B cell (primary cell): ENCODE measurements at regions not wholly inside any gene's neighbourhood (a gene's known extent, or its start where the extent isn't known, plus 50 kb on each side); places are given as distances from the start of the nearest gene placed in this dataset.
"Not testable (repeated sequence)": the region's sequence is repeated elsewhere in the genome, so short reads cannot be mapped to it uniquely, and the experiment has no call there.

Experiments
- ATAC-seq: fragments of 200-7000 bp; cut with Tn5 transposase; one replicate; pipeline ENCODE4 v1.10.0; 2021; ENCODE audit warnings: low read depth, mild to moderate bottlenecking, moderate number of reproducible peaks, moderate library complexity
- CTCF ChIA-PET: fragments of 350-600 bp; sonication (Branson Sonifier 250); formaldehyde crosslinking; loops from one replicate; lab custom pipeline; 2021; ENCODE audit warnings: antibody characterized with exemption, inconsistent platforms; lab: Charles Lee
- POLR2A ChIA-PET: fragments of 350-600 bp; sonication (Branson Sonifier 250); formaldehyde crosslinking; loops from one replicate; lab custom pipeline; 2021; ENCODE audit warnings: antibody characterized with exemption; lab: Charles Lee
- DNase-seq: peaks from one replicate; pipeline ENCODE4 v3.0.0; 2013
- H2AFZ ChIP-seq: 2 replicates; pipeline ENCODE4 v1.6.1; 2012; ENCODE audit warnings: mild to moderate bottlenecking, low read depth, low read length; ENCODE audit not compliant: insufficient read depth, poor library complexity, severe bottlenecking
- H3K27ac ChIP-seq, 2 donors: 1 replicate in 1 of 2; 2 replicates in 1 of 2; pipeline ENCODE4 v1.5.1; 2012 to 2013; ENCODE audit warnings: low read length in 2 of 2, mild to moderate bottlenecking in 2 of 2, moderate library complexity in 1 of 2
- H3K27me3 ChIP-seq, 4 experiments: fragments of 200-600 bp in 1 of 4; sonication (generic) in 1 of 4; replicated peaks in 1 of 4; 1 replicate in 2 of 4; 2 replicates in 2 of 4; pipeline versions ENCODE4 v1.6.1 to v1.7.0; 2013 to 2016; ENCODE audit warnings: low read length in 3 of 4, mild to moderate bottlenecking in 2 of 4, mixed read lengths in 1 of 4, moderate library complexity in 1 of 4; ENCODE audit not compliant: insufficient read depth in 4 of 4, control insufficient read depth in 3 of 4; ENCODE audit errors: control extremely low read depth in 1 of 4
- H3K36me3 ChIP-seq, 2 experiments: replicated peaks in 1 of 2; 1 replicate in 1 of 2; 2 replicates in 1 of 2; pipeline versions ENCODE4 v1.6.1 to v1.7.1; 2013; ENCODE audit warnings: low read length in 1 of 2; ENCODE audit not compliant: insufficient read depth in 2 of 2, control insufficient read depth in 1 of 2; ENCODE audit errors: control extremely low read depth in 1 of 2, extremely low read depth in 1 of 2
- H3K4me1 ChIP-seq, 2 donors: fragments of 200-600 bp in 1 of 2; sonication (generic) in 1 of 2; 1 replicate in 1 of 2; 2 replicates in 1 of 2; pipeline versions ENCODE4 v1.5.1 to v1.6.1; 2013 to 2017; ENCODE audit warnings: low read length in 2 of 2; ENCODE audit not compliant: control insufficient read depth in 2 of 2, insufficient read depth in 2 of 2
- H3K4me2 ChIP-seq: replicated peaks from 2 replicates; pipeline ENCODE3; 2012; ENCODE audit warnings: mild to moderate bottlenecking, low read depth, low read length; ENCODE audit not compliant: poor library complexity, severe bottlenecking
- H3K4me3 ChIP-seq, 5 experiments: fragments of 200-600 bp in 1 of 5; sonication (generic) in 1 of 5; 1 replicate in 3 of 5; 2 replicates in 2 of 5; pipeline versions ENCODE4 v1.5.1 to v1.7.0; 2011 to 2016; ENCODE audit warnings: low read length in 4 of 5, mild to moderate bottlenecking in 4 of 5, low read depth in 2 of 5, control low read depth in 1 of 5, moderate library complexity in 1 of 5; ENCODE audit not compliant: insufficient read depth in 1 of 5; ENCODE audit errors: control extremely low read depth in 1 of 5, extremely low read depth in 1 of 5
- H3K79me2 ChIP-seq: fragments of 200-600 bp; sonication (generic); one replicate; pipeline ENCODE4 v1.6.0; 2016; ENCODE audit warnings: low read length; ENCODE audit not compliant: control insufficient read depth, insufficient read depth
- H3K9ac ChIP-seq: fragments of 200-600 bp; sonication (generic); 2 replicates; pipeline ENCODE4 v1.6.1; 2017; ENCODE audit warnings: mild to moderate bottlenecking, low read length, moderate library complexity
- H3K9me3 ChIP-seq, 3 donors: one replicate each; pipeline versions ENCODE4 v1.6.1 to v1.7.1; 2013; ENCODE audit warnings: low read length in 2 of 3; ENCODE audit not compliant: control insufficient read depth in 2 of 3, insufficient read depth in 1 of 3; ENCODE audit errors: control extremely low read depth in 1 of 3
- H4K20me1 ChIP-seq: 2 replicates; pipeline ENCODE4 v1.6.0; 2012; ENCODE audit warnings: mild to moderate bottlenecking, low read length; ENCODE audit not compliant: insufficient read depth, control insufficient read depth, poor library complexity, severe bottlenecking
- H3K27ac Mint-ChIP-seq: one replicate; pipeline ENCODE4 v1.8.0; 2021; ENCODE audit warnings: mixed read lengths
- H3K27me3 Mint-ChIP-seq: one replicate; pipeline ENCODE4 v1.8.0; 2021; ENCODE audit warnings: mixed read lengths
- H3K4me1 Mint-ChIP-seq: one replicate; pipeline ENCODE4 v1.8.0; 2021; ENCODE audit warnings: mixed read lengths
- H3K4me3 Mint-ChIP-seq: one replicate; pipeline ENCODE4 v1.8.0; 2021; ENCODE audit warnings: mixed read lengths
- H3K9me3 Mint-ChIP-seq: one replicate; pipeline ENCODE4 v1.8.0; 2022; ENCODE audit warnings: mixed read lengths; ENCODE audit not compliant: insufficient read depth
- WGBS: methylation state at CpG from one replicate; pipeline ENCODE4 v1.1.5; 2013; ENCODE audit warnings: missing lambda C conversion rate; ENCODE audit not compliant: insufficient coverage; 5-methylcytosine and 5-hydroxymethylcytosine counted together
- intact Hi-C: fragments of 100-400 bp; cut with micrococcal nuclease; formaldehyde crosslinking; loops from one replicate; pipeline ENCODE4 v1.10.0; 2022

GRCh38 chr5:34096033-34096432, 53.0 kb upstream of the C1QTNF3 start:
- CTCF ChIA-PET, H3K27ac ChIP-seq, H3K4me1 ChIP-seq, H3K79me2 ChIP-seq, H3K27ac Mint-ChIP-seq, H3K9ac ChIP-seq, H3K4me2 ChIP-seq, H3K27me3 Mint-ChIP-seq, POLR2A ChIA-PET, H3K4me3 ChIP-seq, DNase-seq, H3K9me3 Mint-ChIP-seq, H4K20me1 ChIP-seq, H3K4me3 Mint-ChIP-seq, H3K27me3 ChIP-seq, H3K9me3 ChIP-seq, H3K4me1 Mint-ChIP-seq, H2AFZ ChIP-seq, ATAC-seq, H3K36me3 ChIP-seq, intact Hi-C loops: not testable (repeated sequence)
- no CpG with 5 or more reads among the region's 2 CpGs for WGBS

GRCh38 chr5:34099891-34100290, 56.9 kb upstream of the C1QTNF3 start:
- H3K79me2 ChIP-seq, POLR2A ChIA-PET, H3K9ac ChIP-seq, CTCF ChIA-PET, H3K4me1 ChIP-seq, H3K27me3 Mint-ChIP-seq, DNase-seq, H3K9me3 Mint-ChIP-seq, H3K9me3 ChIP-seq, H3K4me3 Mint-ChIP-seq, H3K27me3 ChIP-seq, intact Hi-C loops, H3K27ac ChIP-seq, H4K20me1 ChIP-seq, H2AFZ ChIP-seq, ATAC-seq, H3K36me3 ChIP-seq, H3K4me3 ChIP-seq, H3K4me1 Mint-ChIP-seq, H3K27ac Mint-ChIP-seq, H3K4me2 ChIP-seq: not testable (repeated sequence)
- WGBS, result no CpG with 5 or more reads among the region's 3 CpGs

- ATAC-seq, H3K36me3 ChIP-seq, POLR2A ChIA-PET, H2AFZ ChIP-seq, H3K4me3 ChIP-seq, H3K4me1 Mint-ChIP-seq, DNase-seq, H3K27me3 ChIP-seq, H3K9ac ChIP-seq, H3K9me3 Mint-ChIP-seq, H3K4me2 ChIP-seq, H3K27ac Mint-ChIP-seq, H4K20me1 ChIP-seq, H3K79me2 ChIP-seq, H3K4me3 Mint-ChIP-seq, intact Hi-C loops, H3K4me1 ChIP-seq, H3K27ac ChIP-seq, H3K9me3 ChIP-seq, H3K27me3 Mint-ChIP-seq, CTCF ChIA-PET: not testable (repeated sequence)
These were observed 58.6 kb upstream of the C1QTNF3 start for GRCh38 chr5:34101567-34101966.

GRCh38 chr5:34108897-34109296, 65.9 kb upstream of the C1QTNF3 start:
- H3K79me2 ChIP-seq, H3K9ac ChIP-seq, H3K4me1 Mint-ChIP-seq, H4K20me1 ChIP-seq, DNase-seq, intact Hi-C loops, H2AFZ ChIP-seq, H3K27me3 Mint-ChIP-seq, ATAC-seq, H3K4me1 ChIP-seq, H3K4me3 ChIP-seq, H3K27me3 ChIP-seq, CTCF ChIA-PET, H3K4me2 ChIP-seq, H3K4me3 Mint-ChIP-seq, H3K27ac Mint-ChIP-seq, H3K27ac ChIP-seq, H3K9me3 Mint-ChIP-seq, H3K9me3 ChIP-seq, H3K36me3 ChIP-seq, POLR2A ChIA-PET: not testable (repeated sequence)
- WGBS, result no CpG with 5 or more reads among the region's 2 CpGs
